GM23338 (cell line): ENCODE measurements at regions not wholly inside any gene's neighbourhood (a gene's known extent, or its start where the extent isn't known, plus 50 kb on each side); places are given as distances from the start of the nearest gene placed in this dataset.

Experiments
- CREB1 ChIP-seq: fragments of 250-450 bp; sonication (Bioruptor Pico); IDR thresholded peaks from 2 replicates; pipeline ENCODE4 v1.5.0; 2020; ENCODE audit warnings: low read depth, mild to moderate bottlenecking, moderate library complexity
- ETS1 ChIP-seq: IDR thresholded peaks from 2 replicates; pipeline ENCODE4 v1.6.1; 2016; ENCODE audit warnings: antibody characterized with exemption
- EZH2 ChIP-seq: fragments of 200-600 bp; sonication (generic); IDR thresholded peaks from one replicate; pipeline ENCODE4 v1.8.0; 2017; ENCODE audit warnings: antibody characterized with exemption, mild to moderate bottlenecking, low read depth; ENCODE audit not compliant: unreplicated experiment
- JUNB ChIP-seq: IDR thresholded peaks from one replicate; pipeline ENCODE4 v1.6.1; 2016; ENCODE audit warnings: antibody characterized with exemption; ENCODE audit not compliant: unreplicated experiment
- NANOG ChIP-seq: IDR thresholded peaks from 2 replicates; pipeline ENCODE4 v1.6.1; 2016; ENCODE audit warnings: antibody characterized with exemption, borderline replicate concordance
- POLR2AphosphoS5 ChIP-seq: IDR thresholded peaks from 2 replicates; pipeline ENCODE4 v1.6.1; 2016; ENCODE audit warnings: antibody characterized with exemption, low read depth
- REST ChIP-seq: IDR thresholded peaks from one replicate; pipeline ENCODE4 v1.6.1; 2018; ENCODE audit warnings: antibody characterized with exemption; ENCODE audit not compliant: unreplicated experiment
- STAT1 ChIP-seq: IDR thresholded peaks from one replicate; pipeline ENCODE4 v1.6.1; 2016; ENCODE audit warnings: antibody characterized with exemption; ENCODE audit not compliant: unreplicated experiment
- ZNF114 ChIP-seq: fragments of 250-450 bp; sonication (Bioruptor Pico); IDR thresholded peaks from 2 replicates; pipeline ENCODE4 v1.5.0; 2020; ENCODE audit warnings: mild to moderate bottlenecking, moderate library complexity
- ZNF331 ChIP-seq: fragments of 250-450 bp; sonication (Bioruptor Pico); IDR thresholded peaks from 2 replicates; pipeline ENCODE4 v1.5.0; 2020; ENCODE audit warnings: low read depth, mild to moderate bottlenecking, moderate library complexity
- ZNF462 ChIP-seq: fragments of 250-450 bp; sonication (Bioruptor Pico); IDR thresholded peaks from 2 replicates; pipeline ENCODE4 v1.5.0; 2020; ENCODE audit warnings: mild to moderate bottlenecking, moderate library complexity

- no peak for TF ChIP-seq ZNF462 (CRISPR knock-in tag)
- no peak for TF ChIP-seq JUNB
- no peak for TF ChIP-seq ZNF331 (CRISPR knock-in tag)
- no peak for TF ChIP-seq ZNF114
- no peak for TF ChIP-seq ETS1
- no peak for TF ChIP-seq REST
- TF ChIP-seq STAT1: no peak
- TF ChIP-seq CREB1: no peak
- no peak for TF ChIP-seq POLR2AphosphoS5
- no peak for TF ChIP-seq NANOG
- TF ChIP-seq EZH2: no peak
These were observed 572.3 kb downstream of the PYDC2 start (continued) for GRCh38 chr3:192033246-192033645.
